ENCODE measurements at regions not wholly inside any gene's neighbourhood (a gene's known extent, or its start where the extent isn't known, plus 50 kb on each side); places are given as distances from the start of the nearest gene placed in this dataset.

DNA sequence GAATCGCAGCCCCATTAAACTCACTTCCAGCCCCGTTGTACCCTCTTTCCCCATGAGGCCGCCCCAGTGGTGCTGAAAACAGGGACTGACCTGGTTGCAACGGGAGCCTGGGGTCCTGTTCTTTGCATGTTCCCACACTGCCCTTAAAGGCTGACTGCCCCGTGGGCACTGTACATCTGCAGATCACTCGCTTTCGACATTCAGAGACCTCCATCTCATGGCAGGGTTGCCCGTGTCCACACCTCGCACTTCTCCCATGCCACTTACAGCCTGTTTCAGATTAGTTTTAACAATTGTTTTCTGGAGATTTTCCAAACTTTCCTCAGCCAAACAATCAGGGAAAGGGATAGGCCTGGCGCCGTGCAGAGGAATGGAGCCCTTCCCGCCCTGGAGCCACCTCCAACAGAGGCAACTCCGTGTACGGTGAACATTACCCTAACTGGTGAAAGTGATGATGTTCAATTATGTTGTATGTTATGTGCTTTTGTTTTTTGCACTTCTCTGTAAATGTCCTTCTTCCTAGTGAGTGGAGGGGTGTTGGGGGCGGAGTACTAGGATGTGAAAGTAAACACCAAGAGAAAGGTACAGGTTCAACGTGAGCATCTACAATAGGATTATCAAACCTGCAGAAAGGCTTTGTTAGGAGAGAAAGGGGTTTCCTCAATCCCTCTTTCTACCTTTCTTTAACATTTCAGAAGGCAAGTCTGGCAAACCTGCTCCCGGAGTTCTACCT, 262.8 kb downstream of the FOXO1 start:
- intact Hi-C loops (cut with DNase I; ENCODE audit: low total_unique reads), result no loop called here
- Histone ChIP-seq H3K4me1 (peaks cover 8% of the 10 kb centered on the region), H3K27ac (no peak overlapping the region), H3K27me3 (no peaks in the 10 kb centered on the region), H3K36me3 (ENCODE audit: low read depth, missing control alignments) (no peaks in the 10 kb centered on the region), H3K9me3 (no peaks in the 10 kb centered on the region), H3K4me3 (no peak overlapping the region)
- DNase-seq, result no peak
- no peak for TF ChIP-seq POLR2A (IDR thresholded peaks at IDR 0.05)
- TF ChIP-seq, protein P1, sequence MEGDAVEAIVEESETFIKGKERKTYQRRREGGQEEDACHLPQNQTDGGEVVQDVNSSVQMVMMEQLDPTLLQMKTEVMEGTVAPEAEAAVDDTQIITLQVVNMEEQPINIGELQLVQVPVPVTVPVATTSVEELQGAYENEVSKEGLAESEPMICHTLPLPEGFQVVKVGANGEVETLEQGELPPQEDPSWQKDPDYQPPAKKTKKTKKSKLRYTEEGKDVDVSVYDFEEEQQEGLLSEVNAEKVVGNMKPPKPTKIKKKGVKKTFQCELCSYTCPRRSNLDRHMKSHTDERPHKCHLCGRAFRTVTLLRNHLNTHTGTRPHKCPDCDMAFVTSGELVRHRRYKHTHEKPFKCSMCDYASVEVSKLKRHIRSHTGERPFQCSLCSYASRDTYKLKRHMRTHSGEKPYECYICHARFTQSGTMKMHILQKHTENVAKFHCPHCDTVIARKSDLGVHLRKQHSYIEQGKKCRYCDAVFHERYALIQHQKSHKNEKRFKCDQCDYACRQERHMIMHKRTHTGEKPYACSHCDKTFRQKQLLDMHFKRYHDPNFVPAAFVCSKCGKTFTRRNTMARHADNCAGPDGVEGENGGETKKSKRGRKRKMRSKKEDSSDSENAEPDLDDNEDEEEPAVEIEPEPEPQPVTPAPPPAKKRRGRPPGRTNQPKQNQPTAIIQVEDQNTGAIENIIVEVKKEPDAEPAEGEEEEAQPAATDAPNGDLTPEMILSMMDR (IDR thresholded peaks at IDR 0.05), result no peak
- 77 to 83% methylated on average over 17 of the region's 17 CpGs for WGBS, 2 donors

DNA sequence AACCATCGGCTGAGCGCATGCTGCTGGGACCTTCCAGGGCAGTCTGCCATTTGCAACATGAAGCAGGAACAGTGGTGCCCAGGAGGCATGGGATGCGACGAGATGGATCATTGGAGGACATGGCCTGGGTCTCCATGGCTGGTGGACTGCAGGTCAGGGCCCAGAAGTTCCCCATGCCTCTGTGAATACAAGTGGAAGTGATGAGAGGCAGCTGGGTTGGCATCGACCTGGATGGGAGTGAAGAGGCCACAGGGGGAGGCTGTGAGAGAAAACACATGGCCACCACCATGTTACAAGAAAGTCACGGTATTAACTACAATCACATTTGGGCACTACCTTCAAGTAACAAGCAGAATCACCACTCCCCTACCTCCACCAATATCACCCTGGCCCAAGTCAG, 262.0 kb downstream of the FOXO1 start:
- 92 to 94% methylated on average over 6 of the region's 6 CpGs for WGBS, 2 donors
- intact Hi-C loops (cut with DNase I; ENCODE audit: low total_unique reads), result no loop called here
- Histone ChIP-seq H3K36me3 (ENCODE audit: low read depth, missing control alignments) (no peaks in the 10 kb centered on the region), H3K4me3 (no peak overlapping the region), H3K9me3 (no peaks in the 10 kb centered on the region), H3K27ac (no peak overlapping the region), H3K4me1 (peaks cover 8% of the 10 kb centered on the region), H3K27me3 (no peaks in the 10 kb centered on the region)
- TF ChIP-seq, protein P1 (IDR thresholded peaks at IDR 0.05), result no peak
- no peak for TF ChIP-seq POLR2A (IDR thresholded peaks at IDR 0.05)
- DNase-seq, result no peak

DNA sequence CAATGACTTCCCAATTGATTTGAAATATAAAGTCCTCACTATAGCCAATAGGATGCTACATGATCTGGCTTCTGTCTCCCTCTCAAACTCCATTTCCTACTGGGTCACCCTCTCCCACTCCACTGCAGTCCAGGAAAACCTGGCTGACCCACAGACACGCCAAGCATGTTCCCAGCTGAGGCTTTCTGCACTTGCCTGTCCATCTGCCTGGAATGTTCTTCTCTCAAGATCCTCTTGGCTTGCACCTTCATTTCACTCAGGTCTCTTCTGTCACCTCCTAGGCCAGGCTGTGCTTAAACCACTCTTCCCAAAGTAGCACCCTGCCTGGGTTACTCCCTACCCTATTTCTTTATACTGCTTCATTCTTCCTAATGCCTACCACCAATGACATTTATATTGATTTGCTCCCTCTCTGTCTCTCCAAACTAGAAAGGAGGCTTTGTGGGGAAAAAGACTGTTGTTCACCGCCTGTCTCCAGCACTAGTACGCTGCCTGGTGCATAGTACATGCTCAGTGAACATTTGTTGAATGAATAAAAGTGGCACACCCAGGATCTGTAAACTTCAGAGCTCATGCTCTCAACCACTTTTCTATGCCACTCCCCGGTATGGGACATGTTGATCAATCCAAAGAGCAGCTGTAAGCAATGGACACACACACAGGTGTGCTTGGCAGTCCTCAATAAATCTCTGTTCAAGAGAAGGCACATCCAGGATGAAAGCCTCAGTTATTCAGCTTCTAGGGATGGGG, 261.3 kb downstream of the FOXO1 start:
- TF ChIP-seq, protein P1 (IDR thresholded peaks at IDR 0.05), result no peak
- no peak for TF ChIP-seq POLR2A (IDR thresholded peaks at IDR 0.05)
- intact Hi-C loops (cut with DNase I; ENCODE audit: low total_unique reads), result no loop called here
- Histone ChIP-seq H3K4me1 (peaks cover 8% of the 10 kb centered on the region), H3K4me3 (no peak overlapping the region), H3K27me3 (no peaks in the 10 kb centered on the region), H3K36me3 (ENCODE audit: low read depth, missing control alignments) (no peaks in the 10 kb centered on the region), H3K27ac (no peak overlapping the region), H3K9me3 (no peaks in the 10 kb centered on the region)
- WGBS, 2 donors, result 92 to 93% methylated on average over 4 of the region's 4 CpGs
- no peak for DNase-seq

DNA sequence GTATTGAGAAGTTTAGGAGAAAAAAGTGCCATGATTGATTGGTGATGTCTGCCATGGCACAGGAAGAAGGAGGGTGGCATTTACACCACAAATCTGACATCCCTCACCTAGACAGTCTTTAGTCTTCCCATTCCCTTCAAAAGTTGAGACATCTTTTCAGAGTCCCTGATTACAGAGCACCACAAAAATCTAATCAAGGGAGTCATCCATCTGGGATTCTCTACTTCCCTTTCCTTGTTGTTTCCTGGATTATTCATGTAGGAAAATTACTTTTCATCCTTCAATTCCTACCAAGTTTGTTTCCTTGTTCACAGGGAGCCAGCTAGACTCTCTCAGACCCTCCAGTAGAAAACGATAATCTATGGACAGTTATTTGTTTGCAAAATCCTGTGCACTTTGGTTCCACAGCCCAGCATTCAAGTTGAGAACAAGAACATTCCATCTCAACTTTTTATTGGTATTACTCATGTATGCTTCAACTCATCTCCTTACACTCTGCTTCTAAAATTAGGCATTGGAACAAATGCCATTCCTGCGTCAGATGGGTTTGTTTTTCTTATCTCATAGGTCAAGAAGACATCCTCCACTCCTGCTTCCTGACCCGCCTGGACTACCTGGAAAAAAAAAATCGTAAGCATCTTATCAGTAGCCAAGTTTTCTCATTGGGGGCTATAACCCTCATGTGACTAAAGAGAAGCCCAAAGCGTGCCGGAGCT, 259.9 kb downstream of the FOXO1 start:
- Histone ChIP-seq H3K36me3 (ENCODE audit: low read depth, missing control alignments) (no peaks in the 10 kb centered on the region), H3K9me3 (no peaks in the 10 kb centered on the region), H3K4me3 (no peak overlapping the region), H3K27me3 (no peaks in the 10 kb centered on the region), H3K27ac (no peak overlapping the region), H3K4me1 (peaks cover 8% of the 10 kb centered on the region)
- no peak for DNase-seq
- TF ChIP-seq, protein P1 (IDR thresholded peaks at IDR 0.05), result no peak
- TF ChIP-seq POLR2A (IDR thresholded peaks at IDR 0.05), result no peak
- 65 to 71% methylated on average over 6 of the region's 6 CpGs for WGBS, 2 donors
- intact Hi-C loops (cut with DNase I; ENCODE audit: low total_unique reads), result no loop called here
